MCF 10A (cell line): ENCODE measurements at regions not wholly inside any gene's neighbourhood (a gene's known extent, or its start where the extent isn't known, plus 50 kb on each side); places are given as distances from the start of the nearest gene placed in this dataset.
"Not testable (repeated sequence)": the region's sequence is repeated elsewhere in the genome, so short reads cannot be mapped to it uniquely, and the experiment has no call there.

Source experiments
- BruUV-seq: library from RNA; stranded (reverse); fragments of 400-500 nt; replicated peaks from 2 replicates; lab custom pipeline; 2021; lab: Mats Ljungman, UMichigan
- CTCF ChIA-PET: fragments of 300-600 bp; sonication (Branson Sonifier 250); formaldehyde crosslinking; extraction: SDS; loops from one replicate; lab custom pipeline; 2021; ENCODE audit warnings: antibody characterized with exemption, inconsistent platforms; lab: Yijun Ruan, JAX
- POLR2A ChIA-PET: fragments of 300-600, 350-650 bp; sonication (Branson Sonifier 250); formaldehyde crosslinking; extraction: SDS; loops from one replicate; lab custom pipeline; 2020; ENCODE audit warnings: antibody characterized with exemption, inconsistent platforms; lab: Yijun Ruan, JAX
- DNase-seq: peaks from one replicate; pipeline ENCODE4 v3.0.0-alpha.2; 2018; ENCODE audit not compliant: unreplicated experiment
- H3K27ac Mint-ChIP-seq: one replicate; pipeline ENCODE4 v1.8.0; 2022; ENCODE audit warnings: mild to moderate bottlenecking, low read depth, mixed read lengths; ENCODE audit not compliant: unreplicated experiment
- H3K27me3 Mint-ChIP-seq: one replicate; pipeline ENCODE4 v1.8.0; 2022; ENCODE audit warnings: mixed read lengths; ENCODE audit not compliant: insufficient read depth, unreplicated experiment
- H3K36me3 Mint-ChIP-seq: one replicate; pipeline ENCODE4 v1.8.0; 2022; ENCODE audit warnings: mild to moderate bottlenecking, moderate library complexity, mixed read lengths; ENCODE audit not compliant: insufficient read depth, unreplicated experiment
- H3K4me1 Mint-ChIP-seq: one replicate; pipeline ENCODE4 v1.8.0; 2022; ENCODE audit warnings: mixed read lengths; ENCODE audit not compliant: insufficient read depth, unreplicated experiment
- H3K4me3 Mint-ChIP-seq: one replicate; pipeline ENCODE4 v1.8.0; 2022; ENCODE audit warnings: mild to moderate bottlenecking, moderate library complexity, mixed read lengths; ENCODE audit not compliant: unreplicated experiment
- H3K9me3 Mint-ChIP-seq: one replicate; pipeline ENCODE4 v1.8.0; 2022; ENCODE audit warnings: mixed read lengths; ENCODE audit not compliant: unreplicated experiment
- CTCF ChIP-seq: fragments of 200-600 bp; IDR thresholded peaks from one replicate; pipeline ENCODE4 v1.8.0; 2022; ENCODE audit warnings: antibody characterized with exemption, mild to moderate bottlenecking; ENCODE audit not compliant: unreplicated experiment
- intact Hi-C: fragments of 100-400 bp; cut with micrococcal nuclease; formaldehyde crosslinking; loops from 2 replicates; pipeline ENCODE4 v1.14.1; 2022

GRCh38 chr10:123391275-123392028 lies 237.2 kb downstream of the BUB3 start:
- Mint-ChIP-seq H3K36me3 (no peaks in the 10 kb centered on the region), H3K27me3 (no peaks in the 10 kb centered on the region), H3K27ac (no peak overlapping the region), H3K4me3 (no peak overlapping the region), H3K9me3 (peaks cover 8% of the 10 kb centered on the region), H3K4me1 (no peaks in the 10 kb centered on the region)
- POLR2A ChIA-PET: no interaction called here
- no peak for DNase-seq
- CTCF ChIA-PET: interaction anchor here (0.6 kb wide), 1 partner anchor 12 kb away, joined by 3 read pairs; no protein-coding TSS in a partner anchor
- no TSS peak for BruUV-seq
- no peak for TF ChIP-seq CTCF
- intact Hi-C loops: loop anchor here (10.0 kb wide), 1 partner anchor 143 kb away; no protein-coding TSS in a partner anchor

- Mint-ChIP-seq H3K27ac (no peak overlapping the region), H3K27me3 (no peaks in the 10 kb centered on the region), H3K9me3 (peaks cover 3% of the 10 kb centered on the region), H3K4me1 (no peaks in the 10 kb centered on the region), H3K4me3 (no peak overlapping the region), H3K36me3 (no peaks in the 10 kb centered on the region)
- ChIA-PET POLR2A (no interaction called here), CTCF (no interaction called here)
- no TSS peak for BruUV-seq
- intact Hi-C loops: loop anchor here (10.0 kb wide), 1 partner anchor 142 kb away; no protein-coding TSS in a partner anchor
- peak; percentile 11 for DNase-seq
- no peak for TF ChIP-seq CTCF
These were observed 238.2 kb downstream of the BUB3 start for GRCh38 chr10:123392182-123392963.

GRCh38 chr10:123393170-123393569 lies 239.0 kb downstream of the BUB3 start:
- POLR2A ChIA-PET: no interaction called here
- no TSS peak for BruUV-seq
- Mint-ChIP-seq H3K9me3 (no peaks in the 10 kb centered on the region), H3K27ac (no peak overlapping the region), H3K4me3 (no peak overlapping the region), H3K36me3 (no peaks in the 10 kb centered on the region), H3K27me3 (no peaks in the 10 kb centered on the region), H3K4me1 (no peaks in the 10 kb centered on the region)
- intact Hi-C loops: loop anchor here (10.0 kb wide), 1 partner anchor 142 kb away; no protein-coding TSS in a partner anchor
- CTCF ChIA-PET: no interaction called here
- no peak for DNase-seq
- no peak for TF ChIP-seq CTCF

- Mint-ChIP-seq H3K27ac (no peak overlapping the region), H3K27me3 (no peaks in the 10 kb centered on the region), H3K9me3 (peaks cover under 1% of the 10 kb centered on the region), H3K4me3 (no peak overlapping the region), H3K4me1 (no peaks in the 10 kb centered on the region), H3K36me3 (no peaks in the 10 kb centered on the region)
- ChIA-PET POLR2A (no interaction called here), CTCF (no interaction called here)
- intact Hi-C loops: loop anchor here (10.0 kb wide), 1 partner anchor 140 kb away; no protein-coding TSS in a partner anchor
- no peak for DNase-seq
- TF ChIP-seq CTCF: no peak
- no TSS peak for BruUV-seq
These were observed 240.2 kb downstream of the BUB3 start for GRCh38 chr10:123394382-123394781.

GRCh38 chr10:123395234-123395633 lies 241.0 kb downstream of the BUB3 start:
- BruUV-seq, H3K27me3 Mint-ChIP-seq, H3K36me3 Mint-ChIP-seq, POLR2A ChIA-PET, H3K27ac Mint-ChIP-seq, DNase-seq, H3K4me1 Mint-ChIP-seq, H3K4me3 Mint-ChIP-seq, H3K9me3 Mint-ChIP-seq: not testable (repeated sequence)
- CTCF ChIA-PET: interaction anchor here (0.6 kb wide), 1 partner anchor 249 kb away, joined by 3 read pairs; no protein-coding TSS in a partner anchor
- intact Hi-C loops: loop anchor here (10.0 kb wide), 1 partner anchor 140 kb away; no protein-coding TSS in a partner anchor
